B cell (primary cell): ENCODE measurements at regions not wholly inside any gene's neighbourhood (a gene's known extent, or its start where the extent isn't known, plus 50 kb on each side); places are given as distances from the start of the nearest gene placed in this dataset.

Source experiments
- ATAC-seq: fragments of 200-7000 bp; cut with Tn5 transposase; one replicate; pipeline ENCODE4 v1.10.0; 2021; ENCODE audit warnings: low read depth, mild to moderate bottlenecking, moderate number of reproducible peaks, moderate library complexity
- CTCF ChIA-PET: fragments of 350-600 bp; sonication (Branson Sonifier 250); formaldehyde crosslinking; loops from one replicate; lab custom pipeline; 2021; ENCODE audit warnings: antibody characterized with exemption, inconsistent platforms; lab: Charles Lee
- POLR2A ChIA-PET: fragments of 350-600 bp; sonication (Branson Sonifier 250); formaldehyde crosslinking; loops from one replicate; lab custom pipeline; 2021; ENCODE audit warnings: antibody characterized with exemption; lab: Charles Lee
- DNase-seq: peaks from one replicate; pipeline ENCODE4 v3.0.0; 2013
- H2AFZ ChIP-seq: 2 replicates; pipeline ENCODE4 v1.6.1; 2012; ENCODE audit warnings: mild to moderate bottlenecking, low read depth, low read length; ENCODE audit not compliant: insufficient read depth, poor library complexity, severe bottlenecking
- H3K27ac ChIP-seq, 2 donors: 1 replicate in 1 of 2; 2 replicates in 1 of 2; pipeline ENCODE4 v1.5.1; 2012 to 2013; ENCODE audit warnings: low read length in 2 of 2, mild to moderate bottlenecking in 2 of 2, moderate library complexity in 1 of 2
- H3K27me3 ChIP-seq, 4 experiments: fragments of 200-600 bp in 1 of 4; sonication (generic) in 1 of 4; replicated peaks in 1 of 4; 1 replicate in 2 of 4; 2 replicates in 2 of 4; pipeline versions ENCODE4 v1.6.1 to v1.7.0; 2013 to 2016; ENCODE audit warnings: low read length in 3 of 4, mild to moderate bottlenecking in 2 of 4, mixed read lengths in 1 of 4, moderate library complexity in 1 of 4; ENCODE audit not compliant: insufficient read depth in 4 of 4, control insufficient read depth in 3 of 4; ENCODE audit errors: control extremely low read depth in 1 of 4
- H3K36me3 ChIP-seq, 2 experiments: replicated peaks in 1 of 2; 1 replicate in 1 of 2; 2 replicates in 1 of 2; pipeline versions ENCODE4 v1.6.1 to v1.7.1; 2013; ENCODE audit warnings: low read length in 1 of 2; ENCODE audit not compliant: insufficient read depth in 2 of 2, control insufficient read depth in 1 of 2; ENCODE audit errors: control extremely low read depth in 1 of 2, extremely low read depth in 1 of 2
- H3K4me1 ChIP-seq, 2 donors: fragments of 200-600 bp in 1 of 2; sonication (generic) in 1 of 2; 1 replicate in 1 of 2; 2 replicates in 1 of 2; pipeline versions ENCODE4 v1.5.1 to v1.6.1; 2013 to 2017; ENCODE audit warnings: low read length in 2 of 2; ENCODE audit not compliant: control insufficient read depth in 2 of 2, insufficient read depth in 2 of 2
- H3K4me2 ChIP-seq: replicated peaks from 2 replicates; pipeline ENCODE3; 2012; ENCODE audit warnings: mild to moderate bottlenecking, low read depth, low read length; ENCODE audit not compliant: poor library complexity, severe bottlenecking
- H3K4me3 ChIP-seq, 5 experiments: fragments of 200-600 bp in 1 of 5; sonication (generic) in 1 of 5; 1 replicate in 3 of 5; 2 replicates in 2 of 5; pipeline versions ENCODE4 v1.5.1 to v1.7.0; 2011 to 2016; ENCODE audit warnings: low read length in 4 of 5, mild to moderate bottlenecking in 4 of 5, low read depth in 2 of 5, control low read depth in 1 of 5, moderate library complexity in 1 of 5; ENCODE audit not compliant: insufficient read depth in 1 of 5; ENCODE audit errors: control extremely low read depth in 1 of 5, extremely low read depth in 1 of 5
- H3K79me2 ChIP-seq: fragments of 200-600 bp; sonication (generic); one replicate; pipeline ENCODE4 v1.6.0; 2016; ENCODE audit warnings: low read length; ENCODE audit not compliant: control insufficient read depth, insufficient read depth
- H3K9ac ChIP-seq: fragments of 200-600 bp; sonication (generic); 2 replicates; pipeline ENCODE4 v1.6.1; 2017; ENCODE audit warnings: mild to moderate bottlenecking, low read length, moderate library complexity
- H3K9me3 ChIP-seq, 3 donors: one replicate each; pipeline versions ENCODE4 v1.6.1 to v1.7.1; 2013; ENCODE audit warnings: low read length in 2 of 3; ENCODE audit not compliant: control insufficient read depth in 2 of 3, insufficient read depth in 1 of 3; ENCODE audit errors: control extremely low read depth in 1 of 3
- H4K20me1 ChIP-seq: 2 replicates; pipeline ENCODE4 v1.6.0; 2012; ENCODE audit warnings: mild to moderate bottlenecking, low read length; ENCODE audit not compliant: insufficient read depth, control insufficient read depth, poor library complexity, severe bottlenecking
- H3K27ac Mint-ChIP-seq: one replicate; pipeline ENCODE4 v1.8.0; 2021; ENCODE audit warnings: mixed read lengths
- H3K27me3 Mint-ChIP-seq: one replicate; pipeline ENCODE4 v1.8.0; 2021; ENCODE audit warnings: mixed read lengths
- H3K4me1 Mint-ChIP-seq: one replicate; pipeline ENCODE4 v1.8.0; 2021; ENCODE audit warnings: mixed read lengths
- H3K4me3 Mint-ChIP-seq: one replicate; pipeline ENCODE4 v1.8.0; 2021; ENCODE audit warnings: mixed read lengths
- H3K9me3 Mint-ChIP-seq: one replicate; pipeline ENCODE4 v1.8.0; 2022; ENCODE audit warnings: mixed read lengths; ENCODE audit not compliant: insufficient read depth
- CTCF ChIP-seq: fragments of 200-600 bp; IDR thresholded peaks from one replicate; pipeline ENCODE4 v1.8.0; 2022; ENCODE audit warnings: antibody characterized with exemption, mild to moderate bottlenecking
- EZH2 ChIP-seq: IDR thresholded peaks from 2 replicates; pipeline ENCODE4 v1.6.1; 2012; ENCODE audit warnings: borderline replicate concordance, low read depth, mild to moderate bottlenecking, moderate library complexity, low read length; ENCODE audit not compliant: insufficient read depth, poor library complexity, severe bottlenecking
- WGBS: methylation state at CpG from one replicate; pipeline ENCODE4 v1.1.5; 2013; ENCODE audit warnings: missing lambda C conversion rate; ENCODE audit not compliant: insufficient coverage; 5-methylcytosine and 5-hydroxymethylcytosine counted together
- intact Hi-C: fragments of 100-400 bp; cut with micrococcal nuclease; formaldehyde crosslinking; loops from one replicate; pipeline ENCODE4 v1.10.0; 2022

GRCh38 chr3:5673521-5673920 lies 486.0 kb downstream of the EDEM1 start:
- Histone ChIP-seq H3K9me3 (no peaks in the 10 kb centered on the region), H3K36me3 (no peaks in the 10 kb centered on the region), H3K4me2 (no peak overlapping the region), H2AFZ (no peak overlapping the region), H3K79me2 (no peaks in the 10 kb centered on the region), H3K9ac (no peak overlapping the region), H3K27me3 (no peaks in the 10 kb centered on the region), H3K4me1 (no peaks in the 10 kb centered on the region), H3K27ac (no peak overlapping the region), H4K20me1 (no peaks in the 10 kb centered on the region), H3K4me3 (no peak overlapping the region)
- Mint-ChIP-seq H3K4me3 (no peak overlapping the region), H3K27ac (no peak overlapping the region), H3K9me3 (peaks cover 2% of the 10 kb centered on the region), H3K27me3 (no peaks in the 10 kb centered on the region), H3K4me1 (no peaks in the 10 kb centered on the region)
- DNase-seq (no peak), ATAC-seq (no peak)
- WGBS: no CpG with 5 or more reads among the region's 3 CpGs
- TF ChIP-seq CTCF: no peak
- POLR2A ChIA-PET: no interaction called here
- CTCF ChIA-PET: no interaction called here
- intact Hi-C loops: no loop called here

DNA sequence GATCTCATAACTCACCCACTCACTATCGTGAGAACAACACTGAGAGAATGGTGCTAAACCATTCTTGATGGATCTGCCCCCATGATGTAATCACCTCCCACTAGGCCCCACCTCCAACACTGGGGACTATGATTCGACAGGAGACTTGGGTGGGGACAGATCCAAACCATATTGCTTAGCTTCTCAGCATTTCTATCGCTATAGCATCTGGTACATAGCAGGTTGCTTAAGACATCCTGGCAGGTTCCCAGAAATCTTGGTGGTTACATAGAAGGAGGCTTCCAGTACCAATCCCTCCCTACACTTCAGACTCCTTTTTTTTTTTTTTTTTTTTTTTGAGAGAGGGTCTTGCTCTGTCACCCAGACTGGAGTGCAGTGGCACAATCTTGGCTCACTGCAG lies 487.8 kb downstream of the EDEM1 start:
- WGBS: no CpG with 5 or more reads among the region's 3 CpGs
- Mint-ChIP-seq H3K27ac (no peak overlapping the region), H3K9me3 (peaks cover 2% of the 10 kb centered on the region), H3K4me3 (no peak overlapping the region), H3K4me1 (no peaks in the 10 kb centered on the region), H3K27me3 (no peaks in the 10 kb centered on the region)
- Histone ChIP-seq H3K27me3 (no peaks in the 10 kb centered on the region), H3K4me2 (no peak overlapping the region), H4K20me1 (no peaks in the 10 kb centered on the region), H3K9ac (no peak overlapping the region), H3K27ac (no peak overlapping the region), H3K9me3 (no peaks in the 10 kb centered on the region), H3K79me2 (no peaks in the 10 kb centered on the region), H3K36me3 (no peaks in the 10 kb centered on the region), H2AFZ (no peak overlapping the region), H3K4me3 (no peak overlapping the region), H3K4me1 (no peaks in the 10 kb centered on the region)
- ATAC-seq (no peak), DNase-seq (no peak)
- POLR2A ChIA-PET: no interaction called here
- intact Hi-C loops: no loop called here
- CTCF ChIA-PET: no interaction called here
- TF ChIP-seq EZH2 (no peak), CTCF (no peak)
